ENCODE measurements at regions not wholly inside any gene's neighbourhood (a gene's known extent, or its start where the extent isn't known, plus 50 kb on each side); places are given as distances from the start of the nearest gene placed in this dataset.

DNA sequence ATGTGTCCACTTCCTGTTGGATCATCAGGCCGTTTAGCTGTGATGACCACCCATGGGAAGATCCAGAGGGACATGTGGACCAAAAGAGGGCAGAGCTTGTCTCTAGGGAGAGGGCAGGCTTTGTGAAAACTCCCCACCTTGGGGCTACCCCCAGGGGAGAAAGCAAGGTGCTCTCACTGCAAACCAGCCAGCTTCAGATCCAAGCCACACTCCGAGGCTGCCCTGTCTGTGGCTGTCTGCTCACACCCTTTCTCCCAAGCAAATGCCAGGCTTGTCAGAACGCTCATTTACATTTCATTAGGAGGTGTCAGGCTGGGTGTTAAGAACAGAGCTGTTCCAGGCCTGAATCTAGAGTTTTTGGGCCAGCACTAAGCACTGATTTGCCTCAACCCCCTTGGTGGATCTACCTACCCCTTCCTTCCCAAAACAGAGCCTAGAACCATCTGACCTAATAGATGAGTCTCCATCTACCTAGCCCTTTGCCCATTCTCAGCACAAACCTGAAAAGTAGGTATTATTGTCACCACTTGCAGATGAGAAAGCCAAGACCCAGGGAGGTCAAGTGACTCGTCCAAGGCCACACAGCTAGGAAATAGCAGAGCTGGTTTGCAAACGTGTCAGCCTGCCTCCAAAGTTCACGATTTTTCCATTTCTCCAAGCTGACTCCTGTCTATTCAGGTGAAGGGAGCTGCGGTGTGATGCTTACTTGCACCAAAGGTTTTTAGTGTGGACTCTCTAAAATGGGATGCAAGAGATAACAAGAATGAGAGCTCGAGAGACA, 130.9 kb downstream of the EMX2 start:
- no peaks in the 10 kb centered on the region for H3K9me3 ChIP-seq (ENCODE audit: insufficient read depth, low read length, severe bottlenecking)
- H3K36me3 ChIP-seq (ENCODE audit: insufficient read depth, low read length): no peaks in the 10 kb centered on the region
- no peaks in the 10 kb centered on the region for H3K4me1 ChIP-seq (ENCODE audit: insufficient read depth, low read length)
- DNase-seq: no peak
- H3K27ac ChIP-seq (ENCODE audit: low read length): no peak overlapping the region
- no peaks in the 10 kb centered on the region for H3K79me2 ChIP-seq (ENCODE audit: insufficient read depth, low read length)
- H2AFZ ChIP-seq (ENCODE audit: low read depth, low read length): no peak overlapping the region
- ATAC-seq (ENCODE audit: insufficient read depth, low read depth): no peak
- no peak overlapping the region for H3K9ac ChIP-seq (ENCODE audit: low read depth, low read length)
- H4K20me1 ChIP-seq (ENCODE audit: insufficient read depth, low read length): no peaks in the 10 kb centered on the region
- H3K4me2 ChIP-seq (ENCODE audit: insufficient read depth, low read length): no peak overlapping the region
- no peak overlapping the region for H3K4me3 ChIP-seq (ENCODE audit: low read depth in 1 of 2, low read length in 2 of 2)
- H3K27me3 ChIP-seq (ENCODE audit: insufficient read depth, low read length, poor library complexity): no peaks in the 10 kb centered on the region
- TF ChIP-seq, protein P1, sequence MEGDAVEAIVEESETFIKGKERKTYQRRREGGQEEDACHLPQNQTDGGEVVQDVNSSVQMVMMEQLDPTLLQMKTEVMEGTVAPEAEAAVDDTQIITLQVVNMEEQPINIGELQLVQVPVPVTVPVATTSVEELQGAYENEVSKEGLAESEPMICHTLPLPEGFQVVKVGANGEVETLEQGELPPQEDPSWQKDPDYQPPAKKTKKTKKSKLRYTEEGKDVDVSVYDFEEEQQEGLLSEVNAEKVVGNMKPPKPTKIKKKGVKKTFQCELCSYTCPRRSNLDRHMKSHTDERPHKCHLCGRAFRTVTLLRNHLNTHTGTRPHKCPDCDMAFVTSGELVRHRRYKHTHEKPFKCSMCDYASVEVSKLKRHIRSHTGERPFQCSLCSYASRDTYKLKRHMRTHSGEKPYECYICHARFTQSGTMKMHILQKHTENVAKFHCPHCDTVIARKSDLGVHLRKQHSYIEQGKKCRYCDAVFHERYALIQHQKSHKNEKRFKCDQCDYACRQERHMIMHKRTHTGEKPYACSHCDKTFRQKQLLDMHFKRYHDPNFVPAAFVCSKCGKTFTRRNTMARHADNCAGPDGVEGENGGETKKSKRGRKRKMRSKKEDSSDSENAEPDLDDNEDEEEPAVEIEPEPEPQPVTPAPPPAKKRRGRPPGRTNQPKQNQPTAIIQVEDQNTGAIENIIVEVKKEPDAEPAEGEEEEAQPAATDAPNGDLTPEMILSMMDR (IDR thresholded peaks at IDR 0.05; ENCODE audit: borderline replicate concordance, extremely low read depth, low read length, poor library complexity, severe bottlenecking): no peak
- no peak for TF ChIP-seq EZH2 (IDR thresholded peaks at IDR 0.05; ENCODE audit: borderline replicate concordance, low read depth, low read length, severe bottlenecking)

DNA sequence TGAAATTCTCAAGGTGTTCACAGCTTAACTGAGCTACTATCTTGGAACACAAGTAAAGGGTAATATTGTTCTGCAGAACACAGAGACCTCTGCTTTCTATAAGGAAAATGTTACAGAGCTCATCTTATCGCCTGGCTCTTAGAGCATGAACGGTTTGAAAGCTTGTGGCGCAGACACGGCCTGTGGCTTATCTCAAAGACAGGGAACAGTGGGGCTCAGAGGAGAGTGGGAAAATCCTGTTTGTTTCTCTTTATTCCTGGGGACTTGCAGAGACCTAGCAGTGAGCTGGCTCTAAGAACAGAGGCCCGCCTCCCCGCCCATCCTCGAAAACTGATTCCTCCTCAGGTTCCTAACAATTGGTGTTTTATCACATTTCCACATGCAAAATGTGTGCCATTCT, 131.7 kb downstream of the EMX2 start:
- H3K4me3 ChIP-seq (ENCODE audit: low read depth in 1 of 2, low read length in 2 of 2): no peak overlapping the region
- H3K4me1 ChIP-seq (ENCODE audit: insufficient read depth, low read length): no peaks in the 10 kb centered on the region
- no peaks in the 10 kb centered on the region for H3K9me3 ChIP-seq (ENCODE audit: insufficient read depth, low read length, severe bottlenecking)
- H3K79me2 ChIP-seq (ENCODE audit: insufficient read depth, low read length): no peaks in the 10 kb centered on the region
- H3K9ac ChIP-seq (ENCODE audit: low read depth, low read length): no peak overlapping the region
- TF ChIP-seq, protein P1 (IDR thresholded peaks at IDR 0.05; ENCODE audit: borderline replicate concordance, extremely low read depth, low read length, poor library complexity, severe bottlenecking): no peak
- TF ChIP-seq EZH2 (IDR thresholded peaks at IDR 0.05; ENCODE audit: borderline replicate concordance, low read depth, low read length, severe bottlenecking): no peak
- H3K27ac ChIP-seq (ENCODE audit: low read length): no peak overlapping the region
- ATAC-seq (ENCODE audit: insufficient read depth, low read depth): no peak
- DNase-seq: no peak
- no peak overlapping the region for H3K4me2 ChIP-seq (ENCODE audit: insufficient read depth, low read length)
- H2AFZ ChIP-seq (ENCODE audit: low read depth, low read length): no peak overlapping the region
- H3K27me3 ChIP-seq (ENCODE audit: insufficient read depth, low read length, poor library complexity): no peaks in the 10 kb centered on the region
- no peaks in the 10 kb centered on the region for H3K36me3 ChIP-seq (ENCODE audit: insufficient read depth, low read length)
- no peaks in the 10 kb centered on the region for H4K20me1 ChIP-seq (ENCODE audit: insufficient read depth, low read length)

DNA sequence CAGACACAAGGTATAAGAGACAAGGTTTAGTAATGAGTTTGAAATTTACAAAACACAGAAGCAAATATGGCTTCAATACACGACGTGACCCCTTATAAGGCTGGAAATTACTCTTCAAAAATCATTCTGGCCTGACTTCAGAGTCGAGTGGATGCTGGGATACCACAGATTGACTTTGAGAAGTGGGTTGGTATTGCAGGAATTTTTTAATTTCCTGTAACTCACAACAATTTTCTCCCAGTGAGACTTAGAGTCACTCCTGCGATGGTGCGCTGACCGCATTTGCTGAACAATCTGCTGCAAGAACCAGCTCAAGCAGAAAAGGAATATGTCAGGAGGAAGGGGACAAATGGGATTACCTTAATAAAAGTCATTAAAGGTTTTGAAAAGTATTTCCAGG, 132.1 kb downstream of the EMX2 start:
- ATAC-seq (ENCODE audit: insufficient read depth, low read depth) (no peak), DNase-seq (no peak)
- Histone ChIP-seq H2AFZ (ENCODE audit: low read depth, low read length) (no peak overlapping the region), H3K9ac (ENCODE audit: low read depth, low read length) (no peak overlapping the region), H4K20me1 (ENCODE audit: insufficient read depth, low read length) (no peaks in the 10 kb centered on the region), H3K36me3 (ENCODE audit: insufficient read depth, low read length) (no peaks in the 10 kb centered on the region), H3K9me3 (ENCODE audit: insufficient read depth, low read length, severe bottlenecking) (no peaks in the 10 kb centered on the region), H3K27ac (ENCODE audit: low read length) (no peak overlapping the region), H3K79me2 (ENCODE audit: insufficient read depth, low read length) (no peaks in the 10 kb centered on the region), H3K4me1 (ENCODE audit: insufficient read depth, low read length) (no peaks in the 10 kb centered on the region), H3K27me3 (ENCODE audit: insufficient read depth, low read length, poor library complexity) (no peaks in the 10 kb centered on the region), H3K4me2 (ENCODE audit: insufficient read depth, low read length) (no peak overlapping the region), H3K4me3 (ENCODE audit: low read depth in 1 of 2, low read length in 2 of 2) (no peak overlapping the region)
- no peak for TF ChIP-seq EZH2 (IDR thresholded peaks at IDR 0.05; ENCODE audit: borderline replicate concordance, low read depth, low read length, severe bottlenecking)
- TF ChIP-seq, protein P1 (IDR thresholded peaks at IDR 0.05; ENCODE audit: borderline replicate concordance, extremely low read depth, low read length, poor library complexity, severe bottlenecking): no peak
